ENCODE measurements at regions not wholly inside any gene's neighbourhood (a gene's known extent, or its start where the extent isn't known, plus 50 kb on each side); places are given as distances from the start of the nearest gene placed in this dataset.
"Not testable (repeated sequence)": the region's sequence is repeated elsewhere in the genome, so short reads cannot be mapped to it uniquely, and the experiment has no call there.

GRCh38 chr14:43043850-43044249 lies 1437.2 kb downstream of the LRFN5 start:
- no peak for DNase-seq (ENCODE audit: low spot score)

DNA sequence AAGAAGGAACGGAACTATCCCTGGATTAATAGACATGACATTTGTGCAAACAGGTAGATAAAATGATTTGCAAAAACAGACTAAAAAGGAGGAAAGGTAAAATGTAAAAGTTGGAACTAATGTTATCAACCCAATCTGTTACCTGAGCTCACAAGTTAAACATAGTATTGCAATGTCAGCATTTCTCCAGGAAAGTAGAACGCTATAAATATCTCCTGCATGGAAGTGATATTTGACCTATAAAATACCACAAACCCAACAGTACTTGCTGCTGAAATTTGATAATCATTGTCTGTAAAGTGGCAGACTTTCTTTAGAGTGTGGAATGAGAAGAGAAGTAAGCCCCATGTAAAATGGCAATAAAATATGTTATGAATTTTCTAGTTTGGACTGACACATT lies 1435.7 kb downstream of the LRFN5 start:
- DNase-seq (ENCODE audit: low spot score), result no peak

GRCh38 chr14:43041976-43042375 lies 1435.3 kb downstream of the LRFN5 start:
- DNase-seq (ENCODE audit: low spot score), result no peak

GRCh38 chr14:43041207-43041606 lies 1434.5 kb downstream of the LRFN5 start:
- DNase-seq (ENCODE audit: low spot score), result no peak

GRCh38 chr14:43039881-43040280 lies 1433.2 kb downstream of the LRFN5 start:
- DNase-seq (ENCODE audit: low spot score), result no peak

DNA sequence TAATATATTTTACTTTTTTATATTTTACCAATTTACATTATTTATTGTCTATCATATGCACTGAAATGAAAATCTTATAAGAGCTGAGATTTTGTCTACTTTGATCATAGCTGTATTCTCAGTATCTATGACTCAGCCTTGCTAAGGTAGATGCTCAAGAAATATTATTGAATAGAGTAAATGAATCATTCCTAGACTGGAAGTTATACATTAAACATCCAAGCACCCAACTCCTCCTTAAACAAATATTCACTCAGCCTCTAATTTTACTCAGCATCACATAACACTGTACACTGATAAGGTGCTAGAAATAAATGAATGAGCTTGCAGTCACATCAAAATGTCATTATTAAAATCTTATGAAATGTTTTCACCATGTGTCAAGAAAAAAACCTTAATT lies 1424.9 kb downstream of the LRFN5 start:
- peak; percentile 40 for DNase-seq (ENCODE audit: low spot score)

- no peak for DNase-seq (ENCODE audit: low spot score)
Observed at GRCh38 chr14:43022094-43022800, 1415.6 kb downstream of the LRFN5 start.

DNA sequence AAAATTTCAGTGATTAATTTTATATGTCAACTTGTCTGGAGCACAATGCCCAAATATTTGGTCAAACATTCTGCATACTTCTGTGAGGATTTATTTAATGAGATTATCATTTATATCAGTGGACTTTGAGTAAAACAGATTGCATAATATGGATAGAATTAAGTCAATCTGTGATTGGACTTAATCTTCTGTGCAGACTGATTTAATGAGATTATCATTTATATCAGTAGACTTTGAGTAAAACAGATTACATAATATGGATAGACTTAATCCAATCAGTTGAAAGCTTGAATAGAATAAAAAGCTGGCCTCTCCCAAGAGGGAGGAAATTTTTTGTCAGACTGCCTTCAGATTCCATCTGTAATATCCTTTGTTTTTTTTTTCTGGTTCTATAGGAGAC lies 1413.2 kb downstream of the LRFN5 start:
- no peak for DNase-seq (ENCODE audit: low spot score)

- no peak for DNase-seq (ENCODE audit: low spot score)
Observed at GRCh38 chr14:43014338-43014737, 1407.7 kb downstream of the LRFN5 start.

- no peak for DNase-seq (ENCODE audit: low spot score)
Observed at GRCh38 chr14:43012817-43013216, 1406.1 kb downstream of the LRFN5 start.

- no peak for DNase-seq (ENCODE audit: low spot score)
Observed at GRCh38 chr14:43005807-43006206, 1399.1 kb downstream of the LRFN5 start.

DNA sequence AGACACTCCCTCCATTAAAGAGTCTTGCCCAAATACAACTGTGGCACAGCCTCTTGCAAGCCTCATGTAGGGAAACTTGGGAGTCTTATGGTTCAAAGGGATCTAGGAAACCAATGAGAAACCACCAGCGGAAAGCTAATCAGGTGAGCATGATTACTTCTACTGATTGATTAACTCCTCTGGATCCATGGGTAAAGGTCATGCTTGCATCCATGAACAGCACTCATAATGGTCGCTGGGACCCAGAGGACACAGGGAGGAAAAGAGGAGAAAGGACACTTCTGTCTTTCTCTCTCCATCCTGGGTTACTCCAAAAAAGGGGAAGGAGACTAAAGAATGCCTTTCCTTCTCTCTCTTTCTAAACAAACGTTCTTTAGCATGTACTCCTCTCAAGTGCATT lies 1397.2 kb downstream of the LRFN5 start:
- DNase-seq (ENCODE audit: low spot score), result no peak

DNA sequence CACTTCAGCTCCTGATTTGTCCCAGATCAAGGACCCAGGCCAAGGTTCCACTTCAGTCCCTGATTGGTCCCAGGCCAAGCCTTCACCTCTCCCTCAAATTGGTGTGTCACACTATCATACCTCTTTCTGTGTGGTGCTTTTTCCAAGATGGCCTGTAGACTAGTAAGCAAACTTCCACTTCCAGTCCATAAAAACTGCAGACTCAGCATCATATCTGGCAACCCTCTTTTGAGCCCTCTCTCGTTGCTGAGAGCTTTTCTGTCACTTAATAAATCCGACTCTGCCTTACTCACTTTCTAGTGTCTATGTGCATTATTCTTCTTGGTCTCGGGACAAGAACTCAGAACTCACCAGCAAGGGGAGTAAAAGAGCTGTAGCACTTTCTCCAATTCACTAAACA lies 1395.1 kb downstream of the LRFN5 start:
- no peak for DNase-seq (ENCODE audit: low spot score)

DNA sequence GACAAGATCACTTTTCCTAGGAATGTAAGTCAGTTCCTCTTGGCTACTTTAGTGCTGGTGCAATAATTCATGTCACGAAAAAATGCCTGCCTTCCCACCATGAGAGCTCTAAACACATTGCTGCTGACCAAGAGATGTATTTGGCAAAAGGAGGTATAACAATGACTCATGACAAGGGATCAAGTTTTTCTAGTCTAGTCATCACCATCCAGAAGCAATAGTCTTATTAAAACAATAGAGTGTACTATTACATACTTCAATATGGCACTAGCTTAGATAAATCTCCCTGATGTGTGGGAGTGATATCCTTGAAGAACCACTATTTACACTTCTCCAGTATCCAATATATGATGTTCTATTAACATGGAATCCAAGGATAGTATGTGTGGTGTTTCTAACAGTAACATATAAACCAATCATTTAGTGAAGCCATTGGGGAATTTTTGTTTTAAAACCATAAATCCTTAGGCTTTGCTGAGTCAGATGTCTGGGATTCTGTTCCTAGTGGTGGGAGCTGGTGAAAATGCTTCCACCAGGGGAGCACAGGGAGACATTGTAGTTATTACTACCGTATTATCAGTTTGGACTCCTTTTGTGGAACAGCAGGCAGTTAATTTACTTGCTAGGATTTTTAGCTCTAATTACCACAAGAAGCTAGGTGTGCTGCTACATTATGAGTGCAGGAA lies 1387.5 kb downstream of the LRFN5 start:
- no peak for DNase-seq (ENCODE audit: low spot score)

GRCh38 chr14:42992930-42993329 lies 1386.3 kb downstream of the LRFN5 start:
- no peak for DNase-seq (ENCODE audit: low spot score)

- no peak for DNase-seq (ENCODE audit: low spot score)
Observed at GRCh38 chr14:42980419-42980818, 1373.7 kb downstream of the LRFN5 start.

DNA sequence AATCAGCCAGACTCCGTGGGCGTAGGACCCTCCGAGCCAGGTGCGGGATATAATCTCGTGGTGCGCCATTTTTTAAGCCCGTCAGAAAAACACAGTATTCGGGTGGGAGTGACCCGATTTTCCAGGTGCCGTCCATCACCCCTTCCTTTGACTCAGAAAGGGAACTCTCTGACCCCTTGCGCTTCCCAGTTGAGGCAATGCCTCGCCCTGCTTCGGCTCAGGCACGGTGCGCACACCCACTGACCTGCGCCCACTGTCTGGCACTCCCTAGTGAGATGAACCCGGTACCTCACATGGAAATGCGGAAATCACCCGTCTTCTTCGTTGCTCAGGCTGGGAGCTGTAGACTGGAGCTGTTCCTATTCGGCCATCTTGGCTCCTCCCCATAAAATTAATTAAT lies 1366.5 kb downstream of the LRFN5 start:
- DNase-seq (ENCODE audit: low spot score), result not testable (repeated sequence)

DNA sequence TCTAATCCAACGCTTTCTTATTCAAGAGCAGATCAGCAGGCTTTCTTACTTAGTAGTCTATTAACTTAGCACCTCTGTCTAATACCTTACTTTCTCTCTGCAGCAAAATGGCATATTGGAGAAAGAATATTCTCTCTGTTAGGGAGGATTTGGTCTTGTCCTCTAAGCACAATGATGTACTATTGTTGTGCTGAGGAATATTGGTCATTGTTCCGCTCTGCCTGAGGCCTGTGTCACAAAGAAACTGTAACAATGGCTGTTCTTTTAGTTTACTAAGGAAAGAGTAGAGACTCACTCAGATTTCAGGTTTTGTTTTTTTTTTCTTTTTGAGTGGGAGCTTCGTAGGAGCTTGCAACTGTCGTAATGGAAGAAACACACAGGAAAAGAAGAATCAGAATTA lies 1358.8 kb downstream of the LRFN5 start:
- DNase-seq (ENCODE audit: low spot score), result no peak

GRCh38 chr14:42961509-42961908 lies 1354.8 kb downstream of the LRFN5 start:
- no peak for DNase-seq (ENCODE audit: low spot score)

GRCh38 chr14:42950363-42950762 lies 1343.7 kb downstream of the LRFN5 start:
- no peak for DNase-seq (ENCODE audit: low spot score)

GRCh38 chr14:42947991-42948390 lies 1341.3 kb downstream of the LRFN5 start:
- DNase-seq (ENCODE audit: low spot score), result no peak

GRCh38 chr14:42944284-42944683 lies 1337.6 kb downstream of the LRFN5 start:
- DNase-seq (ENCODE audit: low spot score), result no peak

GRCh38 chr14:42931308-42931707 lies 1324.6 kb downstream of the LRFN5 start:
- DNase-seq (ENCODE audit: low spot score), result no peak

Measured in kidney tubule cell (primary cell).